NCI-H1105 (cell line): ENCODE measurements at regions not wholly inside any gene's neighbourhood (a gene's known extent, or its start where the extent isn't known, plus 50 kb on each side); places are given as distances from the start of the nearest gene placed in this dataset.
"Not testable (repeated sequence)": the region's sequence is repeated elsewhere in the genome, so short reads cannot be mapped to it uniquely, and the experiment has no call there.

Source experiments
- DNase-seq: peaks from one replicate; lab custom pipeline; 2025; lab: John Stamatoyannopoulos, UW

DNA sequence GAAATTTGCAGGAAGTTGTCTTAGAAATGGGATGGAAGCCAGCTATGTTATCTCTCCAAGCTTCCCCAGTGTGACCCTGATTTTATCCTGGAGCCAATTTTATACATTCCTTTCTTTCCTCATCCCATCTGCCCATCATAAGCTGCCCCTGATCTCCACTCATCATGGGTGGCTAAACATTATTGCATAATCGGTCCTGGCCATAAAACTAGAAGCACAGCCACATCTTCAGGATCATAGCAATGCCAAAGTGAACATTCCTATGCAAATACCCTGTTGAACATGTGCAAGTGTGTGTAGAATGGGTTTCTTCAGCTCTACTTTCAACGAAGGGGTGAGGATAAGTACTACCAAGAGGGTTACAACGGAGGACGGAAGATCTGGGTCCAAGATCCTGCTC lies 50.6 kb upstream of the COG2 start:
- no peak for DNase-seq

DNA sequence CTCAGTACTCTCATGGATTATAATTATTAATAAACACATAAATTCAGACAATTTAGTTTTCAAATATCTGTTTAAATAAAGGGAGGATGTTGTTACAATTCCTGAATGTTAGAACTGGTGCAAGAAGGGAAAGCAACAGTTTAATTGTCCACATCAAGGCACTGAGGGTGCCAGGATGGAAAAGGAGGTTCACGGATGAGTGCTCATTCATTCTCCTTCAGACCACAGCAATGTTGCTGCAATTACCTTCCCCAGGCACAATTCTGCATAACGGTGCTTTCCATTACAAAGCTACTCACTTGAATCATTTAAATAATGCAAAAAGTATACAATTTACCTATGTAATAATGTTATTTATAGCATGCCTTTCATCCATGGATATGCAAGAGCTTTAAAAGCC lies 52.3 kb upstream of the COG2 start:
- DNase-seq, result no peak

DNA sequence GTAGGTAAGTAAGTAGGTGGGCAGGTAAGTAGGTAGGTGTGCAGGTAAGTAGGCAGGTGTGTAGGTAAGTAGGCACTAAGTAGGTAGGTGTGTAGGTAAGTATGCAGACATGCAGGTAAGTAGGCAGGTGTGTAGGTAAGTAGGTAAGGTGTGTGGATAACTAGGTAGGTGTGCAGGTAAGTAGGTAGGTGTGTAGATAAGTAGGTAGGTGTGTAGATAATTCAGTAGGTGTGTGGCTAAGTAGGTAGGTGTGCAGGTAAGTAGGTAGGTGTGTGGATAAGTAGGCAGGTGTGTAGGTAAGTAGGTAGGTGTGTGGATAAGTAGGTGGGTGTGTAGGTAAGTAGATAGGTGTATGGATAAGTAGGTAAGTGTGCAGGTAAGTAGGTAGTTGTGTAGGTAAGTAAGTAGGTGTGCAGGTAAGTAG lies 53.9 kb upstream of the COG2 start:
- DNase-seq, result no peak

DNA sequence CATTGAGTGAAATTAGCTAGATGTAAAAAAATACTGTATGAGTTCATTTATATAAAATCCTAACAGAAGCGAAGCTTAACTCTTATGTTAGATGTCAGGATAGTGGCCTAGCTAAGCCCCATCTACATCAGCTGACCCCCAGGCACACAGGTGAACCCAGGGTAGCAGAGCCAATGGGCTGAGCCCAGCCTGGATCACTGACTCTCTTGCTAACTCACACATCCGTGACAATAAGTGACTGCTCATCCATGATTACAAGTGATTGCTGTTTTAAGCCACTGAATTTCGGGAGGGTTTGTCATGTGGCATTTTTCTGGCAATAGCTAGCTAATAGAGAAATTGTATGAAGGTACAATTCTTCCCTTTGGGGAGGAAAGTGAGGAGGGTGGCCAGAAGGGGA lies 55.2 kb upstream of the COG2 start:
- DNase-seq, result no peak

DNA sequence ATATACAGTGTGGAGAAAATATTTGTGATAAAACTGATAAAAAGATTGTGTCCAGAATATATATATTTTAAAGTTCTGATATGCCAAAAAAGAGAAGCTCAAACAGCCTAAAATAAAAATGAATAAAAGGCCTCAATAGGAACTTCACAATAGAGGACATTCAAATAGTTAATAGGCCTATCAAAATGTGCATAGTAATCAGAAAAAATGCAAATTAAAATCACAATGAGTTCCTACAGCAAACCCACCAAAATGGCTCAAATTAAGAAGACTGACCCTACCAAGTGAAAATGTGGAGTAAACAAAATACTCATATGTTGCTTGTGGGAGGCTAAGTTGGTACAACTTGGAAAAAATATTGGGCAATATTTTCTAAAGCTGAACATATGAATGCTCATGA lies 57.6 kb upstream of the COG2 start:
- DNase-seq, result no peak

DNA sequence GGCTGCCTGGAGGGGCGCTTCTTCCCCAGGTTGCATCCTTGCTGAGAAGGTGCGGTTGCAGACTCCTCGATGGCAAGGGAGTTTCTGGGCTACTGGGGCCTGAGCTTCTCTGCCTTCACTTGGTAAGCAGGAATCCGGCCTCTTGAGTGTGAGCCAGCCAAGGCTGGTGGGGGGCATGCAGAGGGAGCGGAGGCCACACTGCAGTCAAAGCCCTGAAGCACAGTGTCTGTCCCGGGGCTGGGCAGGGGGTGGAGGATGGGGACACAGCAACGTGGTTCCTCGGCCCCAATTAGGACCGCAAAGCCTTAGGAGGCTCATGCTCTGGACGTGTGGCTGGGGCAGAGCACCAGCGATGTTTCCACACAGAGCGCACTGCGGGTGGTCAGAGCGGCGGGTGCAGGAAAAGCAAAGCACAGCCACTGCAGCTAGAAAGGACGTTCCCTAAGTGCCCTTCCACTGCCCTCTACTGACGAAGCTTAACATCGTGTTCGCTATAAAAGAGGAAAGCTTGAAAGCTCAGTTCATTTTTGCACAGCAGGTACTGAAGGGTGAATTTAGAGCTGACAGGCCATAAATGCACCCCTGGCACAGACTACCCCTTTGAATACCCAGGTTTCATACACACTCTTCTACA lies 60.7 kb upstream of the COG2 start:
- no peak for DNase-seq

DNA sequence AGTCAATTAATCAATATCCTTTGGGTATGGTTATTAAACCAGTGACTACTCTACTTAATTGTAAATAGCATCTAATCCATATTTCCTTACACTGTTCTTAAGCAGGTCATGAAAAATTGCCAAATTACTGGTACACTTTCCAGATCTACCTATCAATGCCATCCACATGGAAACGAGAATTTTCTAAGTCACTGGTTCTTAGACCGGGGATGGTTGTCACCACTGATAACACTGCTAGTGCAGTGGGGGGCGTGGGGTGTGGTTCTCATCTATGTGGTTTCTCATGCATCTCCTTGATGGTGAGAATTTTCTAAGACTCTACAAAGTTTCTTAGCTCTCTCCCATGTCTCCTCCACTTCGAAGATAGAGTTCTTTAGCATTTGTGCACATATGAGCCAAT lies 63.7 kb upstream of the COG2 start:
- DNase-seq, result no peak

DNA sequence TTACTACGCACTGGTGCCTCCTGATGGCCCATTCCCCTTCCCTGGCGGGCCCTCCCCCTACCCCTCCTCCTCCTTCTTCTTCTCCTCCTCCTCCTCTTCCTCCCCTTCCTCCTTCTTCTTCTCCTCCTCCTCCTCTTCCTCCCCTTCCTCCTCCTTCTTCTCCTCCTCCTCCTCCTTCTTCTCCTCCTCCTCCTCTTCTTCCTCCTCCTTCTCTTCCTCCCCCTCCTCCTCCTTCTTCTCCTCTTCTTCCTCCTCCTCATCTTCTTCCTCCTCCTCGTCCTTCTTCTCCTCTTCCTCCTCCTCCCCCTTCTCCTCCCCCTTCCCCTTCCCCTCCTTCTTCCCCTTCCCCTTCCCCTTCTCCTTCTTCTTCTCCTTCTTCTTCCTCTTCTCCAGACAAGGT lies 64.7 kb upstream of the COG2 start:
- no peak for DNase-seq

DNA sequence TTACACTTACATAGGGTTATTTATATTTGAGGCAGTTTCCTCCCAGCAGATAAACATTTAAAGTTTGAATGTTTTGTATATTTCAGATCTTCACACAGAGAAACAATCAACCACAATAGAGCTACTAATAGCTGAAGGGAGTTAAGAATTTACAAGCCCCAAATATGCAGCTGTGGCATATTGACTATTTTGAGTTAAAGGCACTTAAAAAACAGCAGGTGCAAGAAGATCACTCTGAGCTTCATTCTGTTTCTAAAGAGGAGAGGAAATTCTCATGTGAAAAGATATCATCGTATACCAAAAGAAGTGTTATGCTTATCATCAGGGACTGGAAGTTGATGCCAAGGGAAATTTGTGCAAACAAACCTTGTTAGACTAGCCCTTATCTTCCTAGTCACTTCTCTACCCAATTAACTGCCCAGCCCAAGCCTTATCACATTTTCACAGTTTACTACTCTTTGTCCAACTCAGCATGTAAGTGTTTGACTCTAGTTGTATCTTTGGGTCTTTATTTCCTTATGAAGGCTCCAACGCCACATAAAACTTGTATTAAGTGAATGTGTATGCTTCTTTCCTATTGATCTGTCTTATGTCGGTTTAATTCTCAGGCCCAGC lies 66.3 kb upstream of the COG2 start:
- DNase-seq, result no peak

DNA sequence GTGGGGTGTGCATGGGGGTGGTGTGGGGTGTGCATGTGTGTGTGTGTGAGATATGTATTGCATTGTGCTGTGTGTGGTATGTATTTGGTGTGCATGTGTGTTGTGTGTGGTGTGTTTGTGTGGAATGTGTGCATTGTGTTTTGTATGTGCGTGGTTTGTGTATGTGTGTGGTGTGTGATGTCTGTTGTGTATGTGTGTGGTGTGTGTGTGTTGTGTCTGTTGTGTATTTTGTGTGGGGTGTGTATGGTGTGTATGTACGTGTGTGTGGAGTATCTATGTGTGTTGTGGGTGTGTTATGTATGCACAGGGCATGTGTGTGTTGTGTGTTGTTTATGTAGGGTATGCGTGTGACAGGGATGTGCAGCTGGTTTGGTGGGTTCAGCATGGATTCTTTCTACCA lies 67.8 kb upstream of the COG2 start:
- no peak for DNase-seq

DNA sequence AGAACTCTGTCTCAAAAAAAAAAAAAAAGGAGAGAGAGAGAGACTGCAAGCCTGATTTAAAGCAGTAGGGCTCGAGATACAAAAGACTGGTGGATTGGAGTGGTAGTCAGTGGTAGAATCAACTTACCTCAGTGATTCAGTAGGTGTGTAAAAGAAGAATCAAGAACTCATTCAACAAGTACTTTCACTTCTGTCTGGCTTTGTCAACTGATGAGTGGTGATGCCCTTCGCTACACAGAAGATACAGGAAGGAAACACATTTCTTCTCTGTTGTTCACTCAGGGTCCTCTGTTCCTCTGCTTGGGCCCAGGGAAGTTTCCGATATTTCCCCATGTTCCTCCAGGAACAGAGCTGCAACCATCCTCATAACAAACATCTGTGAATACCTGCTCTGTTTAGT lies 68.6 kb upstream of the COG2 start:
- DNase-seq, result no peak

DNA sequence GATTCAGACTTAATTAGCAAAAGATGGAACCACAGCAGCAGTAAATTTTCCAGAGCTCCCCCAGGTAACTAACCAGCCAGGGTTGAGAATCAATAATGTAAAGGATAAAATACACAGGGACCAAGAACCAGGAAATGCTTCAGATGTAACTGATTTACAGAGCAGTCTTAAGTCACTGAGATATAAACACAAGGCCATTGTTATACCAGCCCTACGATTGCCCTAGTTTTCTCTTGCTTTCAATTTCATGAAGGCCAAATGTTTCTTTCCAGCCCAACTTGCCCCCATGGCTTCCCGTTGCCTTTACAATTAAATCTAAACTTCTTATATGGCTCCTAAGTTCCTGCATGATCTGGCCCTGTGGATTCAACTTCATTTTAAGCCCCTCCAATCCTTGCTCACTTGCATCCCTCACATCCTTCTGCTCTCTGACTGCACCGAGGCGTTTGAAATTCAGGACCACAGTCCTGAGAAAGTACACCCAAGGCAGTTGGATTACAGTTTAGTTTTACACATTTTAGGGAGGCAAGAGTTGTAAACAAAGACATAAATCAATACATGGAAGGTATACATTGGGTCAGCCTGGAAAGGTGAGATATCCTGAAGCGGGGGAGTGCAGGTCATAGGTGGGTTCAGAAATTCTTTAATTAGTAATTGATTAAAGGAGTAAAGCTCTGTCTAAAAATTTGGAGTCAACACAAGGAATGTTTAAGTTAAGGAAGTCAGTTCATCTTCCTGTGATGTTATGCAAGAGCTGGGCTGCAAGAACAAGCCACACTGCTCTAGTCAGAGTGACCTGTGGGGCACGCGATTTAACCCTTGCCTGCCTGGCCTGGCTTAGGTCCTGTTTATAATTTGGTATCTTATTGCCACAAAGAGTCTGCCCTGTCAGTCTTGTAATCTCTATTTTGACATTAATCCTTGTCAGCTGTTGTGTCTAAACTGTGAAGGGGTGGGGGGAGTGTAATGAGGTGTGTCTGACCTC lies 69.9 kb upstream of the COG2 start:
- no peak for DNase-seq

DNA sequence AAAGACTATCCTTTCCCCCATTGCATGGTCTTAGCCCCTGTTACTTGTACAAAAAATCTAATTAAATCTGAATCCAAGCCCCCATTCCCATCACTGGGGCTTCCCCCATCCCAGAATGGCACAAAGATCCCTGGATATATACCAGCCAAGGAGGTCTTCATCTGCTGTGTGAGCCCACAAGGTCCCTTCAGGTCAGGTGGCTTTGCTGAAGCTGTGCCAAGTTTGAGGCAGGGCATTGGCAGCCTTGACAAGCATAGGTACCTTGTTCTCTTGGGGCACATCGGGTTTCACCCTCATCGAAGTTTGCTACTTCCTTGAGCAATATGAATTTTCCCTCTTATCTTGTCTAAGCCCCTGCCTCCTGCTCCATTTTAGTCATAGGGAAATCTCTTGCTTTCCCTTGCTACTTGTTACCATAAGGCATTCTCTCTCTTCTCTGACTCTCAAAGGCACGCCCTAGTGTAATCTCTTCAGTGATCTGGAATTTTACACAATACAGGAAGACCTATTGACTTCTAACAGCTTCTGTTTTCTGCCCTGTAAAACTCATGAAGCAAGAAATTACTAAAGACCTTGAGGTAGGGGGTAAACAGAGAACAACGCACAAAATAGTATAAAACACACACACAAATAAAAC lies 71.4 kb upstream of the COG2 start:
- no peak for DNase-seq

DNA sequence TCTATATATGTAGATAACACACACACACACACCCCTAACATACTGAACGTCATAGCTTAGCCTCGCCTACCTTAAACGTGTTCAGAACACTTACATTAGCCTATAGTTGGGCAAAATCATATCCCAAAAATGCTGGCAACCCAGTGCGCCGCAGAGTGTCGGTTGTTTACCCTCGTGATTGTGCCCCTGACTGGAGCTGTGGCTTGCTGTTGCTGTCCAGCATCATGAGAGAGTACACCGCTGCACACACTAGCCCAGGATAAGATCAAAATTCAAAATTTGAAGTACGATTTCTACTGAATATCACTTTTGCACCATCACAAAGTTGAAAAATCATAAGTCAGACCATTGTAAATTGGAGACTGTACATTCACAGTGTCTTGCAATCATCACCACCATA lies 73.1 kb upstream of the COG2 start:
- DNase-seq, result no peak

DNA sequence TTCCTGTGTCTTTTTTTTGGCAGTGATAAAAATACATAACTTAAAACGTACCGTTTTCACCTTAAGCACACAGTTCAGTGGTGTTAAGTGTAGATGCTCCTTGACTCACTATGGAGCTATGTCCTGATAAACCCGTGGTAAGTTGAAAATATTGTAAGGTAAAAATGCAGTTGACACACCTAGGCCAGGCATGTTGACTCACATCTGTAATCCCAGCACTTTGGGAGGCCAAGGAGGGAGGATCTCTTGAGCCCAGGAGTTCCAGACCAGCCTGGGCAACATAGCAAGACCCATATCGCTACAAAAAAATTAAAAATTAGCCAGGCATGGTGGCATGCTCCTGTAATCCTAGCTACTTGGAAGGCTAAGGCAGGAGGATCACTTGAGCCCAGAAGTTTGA lies 73.6 kb upstream of the COG2 start:
- no peak for DNase-seq

DNA sequence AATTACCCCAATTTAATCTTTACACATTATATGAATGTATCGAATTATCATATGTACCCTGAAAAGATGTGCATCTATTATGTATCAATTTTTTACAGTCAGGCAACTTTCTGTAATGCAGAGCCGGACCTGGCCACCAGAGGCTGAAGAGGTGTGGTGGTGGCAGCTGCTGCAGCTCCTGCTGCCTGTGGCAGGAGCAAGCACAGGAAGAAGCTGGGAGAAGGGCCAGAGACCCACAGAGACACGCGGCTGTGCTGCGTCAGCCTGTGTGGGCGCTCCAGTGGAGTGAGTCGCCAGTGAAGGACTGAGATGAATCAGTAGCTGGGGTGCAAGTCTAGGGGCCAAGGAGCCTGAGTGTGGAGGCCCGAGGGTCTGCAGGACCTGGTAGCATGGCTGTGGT lies 74.3 kb upstream of the COG2 start:
- DNase-seq, result no peak

DNA sequence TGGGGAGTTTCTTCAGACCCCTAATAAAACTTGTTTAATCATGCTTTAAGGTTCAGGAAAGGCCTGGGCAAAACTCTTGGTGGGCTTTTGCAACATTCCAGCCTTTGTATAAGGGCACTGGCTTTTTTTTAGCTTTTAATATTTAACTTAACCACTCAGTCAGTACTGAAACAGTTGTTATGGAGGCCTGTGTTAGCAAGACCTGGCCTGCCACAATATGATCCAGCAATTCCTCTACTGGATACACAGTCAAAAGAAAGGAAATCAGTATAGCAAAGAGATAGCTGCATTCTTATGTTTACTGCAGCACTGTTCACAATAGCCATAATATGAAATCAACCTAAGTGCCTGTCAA lies 75.1 kb upstream of the COG2 start:
- DNase-seq, result no peak

DNA sequence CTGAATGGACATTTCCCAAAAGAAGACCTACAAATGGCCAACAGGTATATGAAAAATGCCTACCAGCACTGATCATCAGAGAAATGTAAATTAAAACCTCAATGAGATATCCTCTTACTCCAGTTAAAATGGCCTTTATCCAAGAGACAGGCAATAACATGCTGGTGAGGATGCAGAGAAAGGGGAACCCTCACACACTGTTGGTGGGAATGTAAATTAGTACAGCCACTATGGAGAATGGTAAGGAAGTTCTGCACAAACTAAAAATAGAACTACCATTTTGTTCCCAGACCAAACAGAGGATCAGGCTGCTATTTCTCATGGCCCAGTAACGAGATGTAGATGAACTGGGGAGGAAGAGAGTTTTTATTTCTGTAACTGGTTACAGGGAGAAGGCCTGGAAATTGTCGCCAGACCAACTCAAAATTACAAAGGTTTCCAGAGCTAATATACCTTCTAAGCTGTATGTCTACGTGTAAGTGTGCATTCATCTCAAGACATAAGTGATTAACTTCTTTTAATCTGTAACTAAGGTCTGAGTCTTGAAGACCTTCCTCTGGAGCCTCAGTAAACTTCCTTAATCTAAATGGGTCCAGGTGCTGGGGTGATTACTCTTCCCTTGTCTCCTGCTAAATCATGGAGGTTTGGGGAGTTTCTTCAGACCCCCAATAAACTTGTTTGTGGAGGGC lies 75.6 kb upstream of the COG2 start:
- not testable (repeated sequence) for DNase-seq

DNA sequence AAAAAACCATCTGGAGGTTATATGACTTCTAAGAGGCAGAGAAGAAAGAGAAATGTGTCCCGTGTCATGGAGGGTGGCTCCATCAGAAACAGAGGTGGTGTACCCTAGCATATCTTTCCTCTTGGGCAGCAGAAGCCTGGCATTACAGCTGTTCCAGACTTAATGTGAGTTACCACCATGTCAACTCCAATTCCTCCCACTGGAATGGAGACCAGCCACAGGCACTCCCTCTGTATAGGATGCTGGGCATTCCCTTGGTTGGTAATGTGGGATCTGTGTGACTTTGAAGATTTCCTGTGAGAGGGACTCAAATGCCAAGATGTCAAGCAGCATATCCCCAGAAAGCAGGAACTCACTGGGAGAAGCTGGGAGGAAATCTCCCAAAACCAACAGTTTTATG lies 77.1 kb upstream of the COG2 start:
- DNase-seq, result no peak

DNA sequence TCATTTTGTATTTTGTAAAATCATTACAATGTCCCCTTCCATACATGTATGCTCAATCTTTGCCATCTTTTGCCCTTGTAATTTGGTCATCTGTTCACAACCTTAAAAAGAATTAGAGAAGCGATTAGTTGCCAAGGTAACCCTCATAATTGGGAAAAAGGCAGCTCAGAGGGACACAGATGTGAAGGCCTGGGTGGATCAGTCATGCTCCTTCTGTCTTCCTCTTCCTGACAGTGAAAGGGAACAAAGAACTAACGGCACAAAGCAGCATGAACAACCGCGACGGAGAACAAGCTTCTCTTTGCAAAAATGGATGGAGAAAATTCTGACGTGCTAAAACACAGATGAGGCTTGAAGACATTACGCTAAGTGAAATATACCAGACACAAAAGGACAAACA lies 78.7 kb upstream of the COG2 start:
- no peak for DNase-seq

DNA sequence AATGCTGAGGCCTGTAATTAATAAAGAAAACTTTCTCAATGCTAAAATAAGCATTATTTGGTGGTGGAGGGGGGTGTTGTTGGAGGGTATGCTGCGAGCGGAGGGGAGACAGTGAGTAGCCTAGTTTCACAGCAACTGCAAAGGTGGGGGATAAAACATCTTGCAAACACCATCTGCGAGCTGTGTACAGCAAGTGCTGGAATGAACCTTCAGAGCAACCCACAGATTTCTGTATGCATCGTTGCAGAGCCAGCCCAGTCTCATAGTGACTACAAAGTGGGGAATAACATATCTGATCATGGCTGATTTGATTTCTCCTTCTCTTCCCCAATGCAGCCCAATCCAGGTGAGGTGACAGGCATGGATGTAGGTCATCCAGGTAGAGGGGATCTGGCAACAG lies 80.7 kb upstream of the COG2 start:
- no peak for DNase-seq

DNA sequence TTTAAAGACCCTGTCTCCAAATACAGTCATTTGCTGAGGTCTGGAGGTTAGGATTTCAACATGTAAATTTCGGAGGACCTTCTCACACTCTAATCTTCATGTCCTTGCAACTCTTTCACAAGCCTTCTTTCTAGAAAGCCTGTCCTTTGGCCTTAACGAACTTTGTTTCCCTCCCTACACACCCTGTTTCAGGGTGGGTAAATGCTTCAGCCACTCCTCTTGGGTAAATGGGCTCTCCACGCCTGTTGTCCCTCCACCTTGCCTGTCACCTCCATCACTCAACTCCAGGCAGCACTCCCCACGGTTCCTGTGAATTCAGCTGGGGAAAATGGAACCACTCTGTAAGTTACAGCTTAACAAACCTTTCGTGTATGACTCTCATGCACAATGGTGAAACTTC lies 84.0 kb upstream of the COG2 start:
- DNase-seq, result no peak
